H9 (cell line): ENCODE measurements at regions not wholly inside any gene's neighbourhood (a gene's known extent, or its start where the extent isn't known, plus 50 kb on each side); places are given as distances from the start of the nearest gene placed in this dataset.

Source experiments
- DNase-seq: peaks from one replicate; pipeline ENCODE4 v3.0.0-alpha.2; 2017
- H2AFZ ChIP-seq: one replicate; pipeline ENCODE4 v1.6.1; 2013; ENCODE audit warnings: mild to moderate bottlenecking, low read length, control low read depth, moderate library complexity
- H2AK5ac ChIP-seq: 2 replicates; pipeline ENCODE4 v1.6.1; 2013; ENCODE audit warnings: low read length, control low read depth, mixed read lengths; ENCODE audit not compliant: insufficient read length
- H2BK120ac ChIP-seq: one replicate; pipeline ENCODE4 v1.6.1; 2013; ENCODE audit warnings: low read depth, mild to moderate bottlenecking, low read length, control low read depth, inconsistent platforms; ENCODE audit not compliant: poor library complexity, severe bottlenecking
- H2BK12ac ChIP-seq: 2 replicates; pipeline ENCODE4 v1.6.1; 2013; ENCODE audit warnings: low read length, control low read depth, mixed read lengths, low read depth; ENCODE audit not compliant: insufficient read length
- H2BK15ac ChIP-seq: 2 replicates; pipeline ENCODE4 v1.6.1; 2013; ENCODE audit warnings: low read depth, low read length, control low read depth
- H2BK20ac ChIP-seq: one replicate; pipeline ENCODE4 v1.6.1; 2013; ENCODE audit warnings: low read depth, mild to moderate bottlenecking, low read length, control low read depth, inconsistent platforms; ENCODE audit not compliant: poor library complexity, severe bottlenecking
- H2BK5ac ChIP-seq: 2 replicates; pipeline ENCODE4 v1.6.1; 2013; ENCODE audit warnings: low read length, control low read depth, mixed read lengths; ENCODE audit not compliant: insufficient read length
- H3K14ac ChIP-seq: 2 replicates; pipeline ENCODE4 v1.6.1; 2013; ENCODE audit warnings: low read length, control low read depth; ENCODE audit not compliant: insufficient read depth
- H3K18ac ChIP-seq: 2 replicates; pipeline ENCODE4 v1.6.1; 2013; ENCODE audit warnings: low read depth, mild to moderate bottlenecking, mixed read lengths, low read length, control low read depth; ENCODE audit not compliant: insufficient read length
- H3K23ac ChIP-seq: 2 replicates; pipeline ENCODE4 v1.6.1; 2013; ENCODE audit warnings: low read length, control low read depth, mixed read lengths, low read depth; ENCODE audit not compliant: insufficient read length
- H3K23me2 ChIP-seq: 2 replicates; pipeline ENCODE4 v1.6.1; 2013; ENCODE audit warnings: low read depth, mild to moderate bottlenecking, mixed read lengths, low read length, control low read depth; ENCODE audit not compliant: insufficient read length, poor library complexity, severe bottlenecking
- H3K27ac ChIP-seq: 2 replicates; pipeline ENCODE4 v1.5.1; 2013; ENCODE audit warnings: low read length, control low read depth, mixed read lengths, low read depth; ENCODE audit not compliant: insufficient read length
- H3K27me3 ChIP-seq: 2 replicates; pipeline ENCODE4 v1.6.1; 2013; ENCODE audit warnings: low read length, control low read depth, inconsistent platforms; ENCODE audit not compliant: insufficient read depth
- H3K4ac ChIP-seq: 2 replicates; pipeline ENCODE4 v1.6.1; 2013; ENCODE audit warnings: low read depth, mild to moderate bottlenecking, control low read depth, inconsistent platforms, low read length, moderate library complexity
- H3K4me1 ChIP-seq: 2 replicates; pipeline ENCODE4 v1.6.1; 2013; ENCODE audit warnings: low read length, control low read depth, inconsistent platforms; ENCODE audit not compliant: insufficient read depth
- H3K4me2 ChIP-seq: 2 replicates; pipeline ENCODE4 v1.6.1; 2013; ENCODE audit warnings: low read length, control low read depth, mixed read lengths; ENCODE audit not compliant: insufficient read length, insufficient read depth
- H3K56ac ChIP-seq: 2 replicates; pipeline ENCODE4 v1.6.1; 2013; ENCODE audit warnings: low read depth, mild to moderate bottlenecking, mixed read lengths, low read length, control low read depth; ENCODE audit not compliant: insufficient read length
- H3K79me1 ChIP-seq: 2 replicates; pipeline ENCODE4 v1.6.1; 2013; ENCODE audit warnings: low read depth, mild to moderate bottlenecking, moderate library complexity, low read length, control low read depth, inconsistent platforms; ENCODE audit not compliant: insufficient read depth, poor library complexity, severe bottlenecking
- H3K79me2 ChIP-seq: 2 replicates; pipeline ENCODE4 v1.6.1; 2013; ENCODE audit warnings: low read length, control low read depth, inconsistent platforms; ENCODE audit not compliant: insufficient read depth
- H3K9ac ChIP-seq: 2 replicates; pipeline ENCODE4 v1.6.1; 2013; ENCODE audit warnings: low read length, control low read depth, mixed read lengths; ENCODE audit not compliant: insufficient read length; ENCODE audit errors: extremely low read depth
- H3K9me3 ChIP-seq: one replicate; pipeline ENCODE4 v1.6.1; 2013; ENCODE audit warnings: low read depth, low read length, inconsistent platforms; ENCODE audit not compliant: control insufficient read depth
- H3T11ph ChIP-seq: one replicate; pipeline ENCODE4 v1.6.1; 2013; ENCODE audit warnings: mild to moderate bottlenecking, low read length, control low read depth, inconsistent platforms
- H4K20me1 ChIP-seq: one replicate; pipeline ENCODE4 v1.6.1; 2013; ENCODE audit not compliant: control insufficient read depth, insufficient read length, insufficient read depth
- H4K5ac ChIP-seq: 2 replicates; pipeline ENCODE4 v1.6.1; 2013; ENCODE audit warnings: low read depth, mild to moderate bottlenecking, mixed read lengths, low read length, control low read depth; ENCODE audit not compliant: insufficient read length
- H4K8ac ChIP-seq: replicated peaks from 2 replicates; pipeline ENCODE4 v1.6.1; 2013; ENCODE audit warnings: low read length, control low read depth, mixed read lengths, low read depth; ENCODE audit not compliant: insufficient read length
- H4K91ac ChIP-seq: 2 replicates; pipeline ENCODE4 v1.6.1; 2013; ENCODE audit warnings: low read depth, mild to moderate bottlenecking, moderate library complexity, mixed read lengths, low read length, control low read depth; ENCODE audit not compliant: insufficient read length
- H3K27ac Mint-ChIP-seq, 3 experiments: 2 replicates in 2 of 3; 3 replicates in 1 of 3; pipeline ENCODE4 v1.8.0; 2020 to 2021; ENCODE audit warnings: mixed read lengths in 3 of 3, mild to moderate bottlenecking in 1 of 3, moderate library complexity in 1 of 3
- H3K27me3 Mint-ChIP-seq: 2 replicates; pipeline ENCODE4 v1.8.0; 2021; ENCODE audit warnings: low read depth, mild to moderate bottlenecking, moderate library complexity, mixed read lengths
- H3K36me3 Mint-ChIP-seq, 3 experiments: 2 replicates in 2 of 3; 3 replicates in 1 of 3; pipeline ENCODE4 v1.8.0; 2020 to 2021; ENCODE audit warnings: low read depth in 3 of 3, mixed read lengths in 3 of 3; ENCODE audit not compliant: insufficient read depth in 1 of 3
- H3K4me1 Mint-ChIP-seq, 2 experiments: 2 replicates each; pipeline ENCODE4 v1.8.0; 2020; ENCODE audit warnings: mixed read lengths in 2 of 2
- H3K4me3 Mint-ChIP-seq, 2 experiments: 2 replicates in 1 of 2; 3 replicates in 1 of 2; pipeline ENCODE4 v1.8.0; 2020 to 2021; ENCODE audit warnings: mild to moderate bottlenecking in 2 of 2, mixed read lengths in 2 of 2, moderate library complexity in 1 of 2
- H3K9me3 Mint-ChIP-seq, 2 experiments: 2 replicates in 1 of 2; 3 replicates in 1 of 2; pipeline ENCODE4 v1.8.0; 2020; ENCODE audit warnings: mild to moderate bottlenecking in 2 of 2, mixed read lengths in 2 of 2, moderate library complexity in 1 of 2
- CTCF ChIP-seq: fragments of 200-600 bp; sonication (generic); conservative IDR thresholded peaks from 3 replicates; pipeline ENCODE4 v1.8.0; 2021; ENCODE audit warnings: antibody characterized with exemption, mild to moderate bottlenecking
- WGBS: extraction: QIAGEN DNeasy Blood & Tissue Kit; methylation state at CpG from one replicate; pipeline ENCODE4 v1.1.7; 2013; ENCODE audit warnings: missing lambda C conversion rate, low lambda C conversion rate, mixed read lengths; ENCODE audit not compliant: insufficient read length; ENCODE audit errors: extremely low coverage; 5-methylcytosine and 5-hydroxymethylcytosine counted together

- H3K36me3 Mint-ChIP-seq: no peaks in the 10 kb centered on the region; a peak in 1 of 7 replicates
- H2BK5ac ChIP-seq: no peak overlapping the region
- H3K4me1 ChIP-seq: no peaks in the 10 kb centered on the region; the same call in 1 of the 2 replicates
- peaks cover 0 to 4% of the 10 kb centered on the region in 2 experiments; a peak in 1 of 5 replicates for H3K9me3 Mint-ChIP-seq
- H2AK5ac ChIP-seq: no peak overlapping the region
- no peak overlapping the region for H2BK12ac ChIP-seq
- H2AFZ ChIP-seq: no peak overlapping the region
- H3K27ac Mint-ChIP-seq: no peak overlapping the region; a peak in 1 of 7 replicates
- no peak overlapping the region for H3K4me2 ChIP-seq
- H3K23ac ChIP-seq: no peak overlapping the region
- no peak overlapping the region for H2BK20ac ChIP-seq
- no peaks in the 10 kb centered on the region for H3K23me2 ChIP-seq
- peaks cover 6% of the 10 kb centered on the region for H3K27me3 Mint-ChIP-seq
- H3K4me1 Mint-ChIP-seq: peaks cover 13 to 20% of the 10 kb centered on the region in 2 experiments
- no peak overlapping the region for H3K4ac ChIP-seq
- no peak overlapping the region for H3K9ac ChIP-seq
- H3K9me3 ChIP-seq: no peaks in the 10 kb centered on the region
- no peak overlapping the region for H4K91ac ChIP-seq
- no peaks in the 10 kb centered on the region for H3K27me3 ChIP-seq
- no peak overlapping the region for H3T11ph ChIP-seq
- no peak overlapping the region for H3K4me3 Mint-ChIP-seq
- no peaks in the 10 kb centered on the region for H3K79me2 ChIP-seq
- no peak overlapping the region for H3K27ac ChIP-seq
- H3K14ac ChIP-seq: no peak overlapping the region; the same call in 1 of the 2 replicates
- WGBS: no CpG with 5 or more reads among the region's 7 CpGs
- H2BK120ac ChIP-seq: no peak overlapping the region
- no peaks in the 10 kb centered on the region for H3K79me1 ChIP-seq
- H3K18ac ChIP-seq: no peak overlapping the region
- H3K56ac ChIP-seq: no peak overlapping the region
- DNase-seq: no peak
- TF ChIP-seq CTCF: no peak
- H4K8ac ChIP-seq: no peak overlapping the region
- H4K20me1 ChIP-seq: no peaks in the 10 kb centered on the region
- no peak overlapping the region for H2BK15ac ChIP-seq
- H4K5ac ChIP-seq: no peak overlapping the region
These were observed 262.2 kb upstream of the NFE2L3 start for GRCh38 chr7:25889765-25890164.
